ENCODE measurements at regions not wholly inside any gene's neighbourhood (a gene's known extent, or its start where the extent isn't known, plus 50 kb on each side); places are given as distances from the start of the nearest gene placed in this dataset.

DNA sequence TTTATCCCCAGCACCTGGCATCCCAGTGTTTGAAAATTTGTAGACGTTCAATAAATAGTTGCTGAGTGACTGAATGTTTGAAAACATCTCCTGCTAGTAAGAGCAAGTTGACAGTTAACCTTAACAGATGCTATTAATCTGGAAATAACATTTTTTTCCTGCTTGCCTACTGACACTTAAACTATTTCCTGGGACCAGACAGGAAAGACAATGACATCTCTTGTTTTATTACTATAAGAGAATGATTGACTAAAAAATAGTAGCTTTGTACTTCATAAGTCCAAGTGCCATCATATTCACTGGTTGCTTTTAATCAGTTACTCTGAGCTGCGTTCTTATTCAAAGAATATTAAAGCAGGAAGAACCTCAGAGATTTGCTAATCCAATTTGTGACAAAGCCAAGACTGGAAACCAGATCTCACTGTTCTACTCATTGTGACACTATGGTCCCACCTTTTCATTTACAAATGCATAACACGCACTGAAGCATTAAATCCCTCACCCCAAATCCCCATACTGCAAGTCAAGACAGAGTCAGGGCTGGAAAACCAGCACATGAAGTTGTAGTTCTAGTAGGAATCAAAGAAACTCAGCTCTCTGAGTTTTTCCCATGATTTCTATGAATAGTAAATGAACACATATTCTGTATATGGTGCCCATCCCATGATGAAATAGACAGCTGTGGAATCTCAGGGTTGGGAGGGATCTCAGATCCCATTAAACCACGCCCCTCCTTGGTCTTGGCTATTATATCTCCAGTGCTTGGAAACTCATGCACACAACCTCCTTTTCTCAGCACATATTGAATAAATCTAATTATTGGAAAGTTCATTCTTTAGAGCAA, 212.7 kb upstream of the P2RY1 start:
- Mint-ChIP-seq H3K27ac (no peak overlapping the region), H3K4me3 (no peak overlapping the region), H3K9me3 (no peaks in the 10 kb centered on the region), H3K36me3 (ENCODE audit: low read depth) (no peaks in the 10 kb centered on the region), H3K4me1 (peaks cover 6% of the 10 kb centered on the region), H3K27me3 (ENCODE audit: insufficient read depth, low read depth, poor library complexity) (no peaks in the 10 kb centered on the region)
- H3K36me3 ChIP-seq (ENCODE audit: insufficient read depth), result no peaks in the 10 kb centered on the region
- no peaks in the 10 kb centered on the region for H4K20me1 ChIP-seq (replicated peaks; ENCODE audit: insufficient read depth)
- DNase-seq (ENCODE audit: low spot score) (no peak), ATAC-seq (no peak)
- peaks cover 3% of the 10 kb centered on the region; the same call in 1 of the 2 replicates for H3K9me2 ChIP-seq (ENCODE audit: insufficient read depth)
- no peak overlapping the region for H2AFZ ChIP-seq
- H3K4me1 ChIP-seq (ENCODE audit: insufficient read depth), result 0 out of 2 replicates have a peak, but pooled peaks cover 12% of the 10 kb centered on the region
- H3K4me2 ChIP-seq, result no peak overlapping the region
- H3F3A ChIP-seq (replicated peaks; ENCODE audit: low read depth), result no peaks in the 10 kb centered on the region
- no peaks in the 10 kb centered on the region for H3K79me2 ChIP-seq (replicated peaks; ENCODE audit: insufficient read depth)
- H3K27ac ChIP-seq (ENCODE audit: low read depth), result no peak overlapping the region
- TF ChIP-seq STAT1 (IDR thresholded peaks at IDR 0.05; ENCODE audit: unreplicated experiment), result no peak
- TF ChIP-seq, protein P1, sequence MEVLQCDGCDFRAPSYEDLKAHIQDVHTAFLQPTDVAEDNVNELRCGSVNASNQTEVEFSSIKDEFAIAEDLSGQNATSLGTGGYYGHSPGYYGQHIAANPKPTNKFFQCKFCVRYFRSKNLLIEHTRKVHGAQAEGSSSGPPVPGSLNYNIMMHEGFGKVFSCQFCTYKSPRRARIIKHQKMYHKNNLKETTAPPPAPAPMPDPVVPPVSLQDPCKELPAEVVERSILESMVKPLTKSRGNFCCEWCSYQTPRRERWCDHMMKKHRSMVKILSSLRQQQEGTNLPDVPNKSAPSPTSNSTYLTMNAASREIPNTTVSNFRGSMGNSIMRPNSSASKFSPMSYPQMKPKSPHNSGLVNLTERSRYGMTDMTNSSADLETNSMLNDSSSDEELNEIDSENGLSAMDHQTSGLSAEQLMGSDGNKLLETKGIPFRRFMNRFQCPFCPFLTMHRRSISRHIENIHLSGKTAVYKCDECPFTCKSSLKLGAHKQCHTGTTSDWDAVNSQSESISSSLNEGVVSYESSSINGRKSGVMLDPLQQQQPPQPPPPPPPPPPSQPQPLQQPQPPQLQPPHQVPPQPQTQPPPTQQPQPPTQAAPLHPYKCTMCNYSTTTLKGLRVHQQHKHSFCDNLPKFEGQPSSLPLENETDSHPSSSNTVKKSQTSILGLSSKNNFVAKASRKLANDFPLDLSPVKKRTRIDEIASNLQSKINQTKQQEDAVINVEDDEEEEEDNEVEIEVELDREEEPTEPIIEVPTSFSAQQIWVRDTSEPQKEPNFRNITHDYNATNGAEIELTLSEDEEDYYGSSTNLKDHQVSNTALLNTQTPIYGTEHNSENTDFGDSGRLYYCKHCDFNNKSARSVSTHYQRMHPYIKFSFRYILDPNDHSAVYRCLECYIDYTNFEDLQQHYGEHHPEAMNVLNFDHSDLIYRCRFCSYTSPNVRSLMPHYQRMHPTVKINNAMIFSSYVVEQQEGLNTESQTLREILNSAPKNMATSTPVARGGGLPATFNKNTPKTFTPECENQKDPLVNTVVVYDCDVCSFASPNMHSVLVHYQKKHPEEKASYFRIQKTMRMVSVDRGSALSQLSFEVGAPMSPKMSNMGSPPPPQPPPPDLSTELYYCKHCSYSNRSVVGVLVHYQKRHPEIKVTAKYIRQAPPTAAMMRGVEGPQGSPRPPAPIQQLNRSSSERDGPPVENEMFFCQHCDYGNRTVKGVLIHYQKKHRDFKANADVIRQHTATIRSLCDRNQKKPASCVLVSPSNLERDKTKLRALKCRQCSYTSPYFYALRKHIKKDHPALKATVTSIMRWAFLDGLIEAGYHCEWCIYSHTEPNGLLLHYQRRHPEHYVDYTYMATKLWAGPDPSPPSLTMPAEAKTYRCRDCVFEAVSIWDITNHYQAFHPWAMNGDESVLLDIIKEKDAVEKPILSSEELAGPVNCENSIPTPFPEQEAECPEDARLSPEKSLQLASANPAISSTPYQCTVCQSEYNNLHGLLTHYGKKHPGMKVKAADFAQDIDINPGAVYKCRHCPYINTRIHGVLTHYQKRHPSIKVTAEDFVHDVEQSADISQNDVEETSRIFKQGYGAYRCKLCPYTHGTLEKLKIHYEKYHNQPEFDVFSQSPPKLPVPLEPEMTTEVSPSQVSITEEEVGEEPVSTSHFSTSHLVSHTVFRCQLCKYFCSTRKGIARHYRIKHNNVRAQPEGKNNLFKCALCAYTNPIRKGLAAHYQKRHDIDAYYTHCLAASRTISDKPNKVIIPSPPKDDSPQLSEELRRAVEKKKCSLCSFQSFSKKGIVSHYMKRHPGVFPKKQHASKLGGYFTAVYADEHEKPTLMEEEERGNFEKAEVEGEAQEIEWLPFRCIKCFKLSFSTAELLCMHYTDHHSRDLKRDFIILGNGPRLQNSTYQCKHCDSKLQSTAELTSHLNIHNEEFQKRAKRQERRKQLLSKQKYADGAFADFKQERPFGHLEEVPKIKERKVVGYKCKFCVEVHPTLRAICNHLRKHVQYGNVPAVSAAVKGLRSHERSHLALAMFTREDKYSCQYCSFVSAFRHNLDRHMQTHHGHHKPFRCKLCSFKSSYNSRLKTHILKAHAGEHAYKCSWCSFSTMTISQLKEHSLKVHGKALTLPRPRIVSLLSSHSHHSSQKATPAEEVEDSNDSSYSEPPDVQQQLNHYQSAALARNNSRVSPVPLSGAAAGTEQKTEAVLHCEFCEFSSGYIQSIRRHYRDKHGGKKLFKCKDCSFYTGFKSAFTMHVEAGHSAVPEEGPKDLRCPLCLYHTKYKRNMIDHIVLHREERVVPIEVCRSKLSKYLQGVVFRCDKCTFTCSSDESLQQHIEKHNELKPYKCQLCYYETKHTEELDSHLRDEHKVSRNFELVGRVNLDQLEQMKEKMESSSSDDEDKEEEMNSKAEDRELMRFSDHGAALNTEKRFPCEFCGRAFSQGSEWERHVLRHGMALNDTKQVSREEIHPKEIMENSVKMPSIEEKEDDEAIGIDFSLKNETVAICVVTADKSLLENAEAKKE (CRISPR knock-in tag; IDR thresholded peaks at IDR 0.05), result no peak
- TF ChIP-seq ZNF114 (CRISPR knock-in tag; IDR thresholded peaks at IDR 0.05), result no peak
- no peak for TF ChIP-seq NANOG (IDR thresholded peaks at IDR 0.05; ENCODE audit: borderline replicate concordance)
- TF ChIP-seq, protein P2, sequence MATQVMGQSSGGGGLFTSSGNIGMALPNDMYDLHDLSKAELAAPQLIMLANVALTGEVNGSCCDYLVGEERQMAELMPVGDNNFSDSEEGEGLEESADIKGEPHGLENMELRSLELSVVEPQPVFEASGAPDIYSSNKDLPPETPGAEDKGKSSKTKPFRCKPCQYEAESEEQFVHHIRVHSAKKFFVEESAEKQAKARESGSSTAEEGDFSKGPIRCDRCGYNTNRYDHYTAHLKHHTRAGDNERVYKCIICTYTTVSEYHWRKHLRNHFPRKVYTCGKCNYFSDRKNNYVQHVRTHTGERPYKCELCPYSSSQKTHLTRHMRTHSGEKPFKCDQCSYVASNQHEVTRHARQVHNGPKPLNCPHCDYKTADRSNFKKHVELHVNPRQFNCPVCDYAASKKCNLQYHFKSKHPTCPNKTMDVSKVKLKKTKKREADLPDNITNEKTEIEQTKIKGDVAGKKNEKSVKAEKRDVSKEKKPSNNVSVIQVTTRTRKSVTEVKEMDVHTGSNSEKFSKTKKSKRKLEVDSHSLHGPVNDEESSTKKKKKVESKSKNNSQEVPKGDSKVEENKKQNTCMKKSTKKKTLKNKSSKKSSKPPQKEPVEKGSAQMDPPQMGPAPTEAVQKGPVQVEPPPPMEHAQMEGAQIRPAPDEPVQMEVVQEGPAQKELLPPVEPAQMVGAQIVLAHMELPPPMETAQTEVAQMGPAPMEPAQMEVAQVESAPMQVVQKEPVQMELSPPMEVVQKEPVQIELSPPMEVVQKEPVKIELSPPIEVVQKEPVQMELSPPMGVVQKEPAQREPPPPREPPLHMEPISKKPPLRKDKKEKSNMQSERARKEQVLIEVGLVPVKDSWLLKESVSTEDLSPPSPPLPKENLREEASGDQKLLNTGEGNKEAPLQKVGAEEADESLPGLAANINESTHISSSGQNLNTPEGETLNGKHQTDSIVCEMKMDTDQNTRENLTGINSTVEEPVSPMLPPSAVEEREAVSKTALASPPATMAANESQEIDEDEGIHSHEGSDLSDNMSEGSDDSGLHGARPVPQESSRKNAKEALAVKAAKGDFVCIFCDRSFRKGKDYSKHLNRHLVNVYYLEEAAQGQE (IDR thresholded peaks at IDR 0.05; ENCODE audit: unreplicated experiment), result no peak
- no peak for TF ChIP-seq JUNB (IDR thresholded peaks at IDR 0.05; ENCODE audit: unreplicated experiment)
- no peak for TF ChIP-seq EZH2 (IDR thresholded peaks at IDR 0.05; ENCODE audit: low read depth, unreplicated experiment)
- TF ChIP-seq EZH2phosphoT487 (IDR thresholded peaks at IDR 0.05; ENCODE audit: unreplicated experiment), result no peak
- no peak for TF ChIP-seq ZNF331 (CRISPR knock-in tag; IDR thresholded peaks at IDR 0.05; ENCODE audit: low read depth)
- no peak for TF ChIP-seq CREB1 (CRISPR knock-in tag; IDR thresholded peaks at IDR 0.05; ENCODE audit: low read depth)
- no peak overlapping the region for H3K4me3 ChIP-seq
- H3K27me3 ChIP-seq (ENCODE audit: insufficient read depth), result no peaks in the 10 kb centered on the region
